Neural crest cell (in vitro differentiated cells): ENCODE measurements at regions not wholly inside any gene's neighbourhood (a gene's known extent, or its start where the extent isn't known, plus 50 kb on each side); places are given as distances from the start of the nearest gene placed in this dataset.

Experiments
- DNase-seq: peaks from one replicate; pipeline ENCODE4 v3.0.0; 2021; ENCODE audit warnings: low read depth, mixed read lengths, low spot score
- H3K27ac Mint-ChIP-seq: one replicate; pipeline ENCODE4 v1.8.0; 2021; ENCODE audit warnings: mild to moderate bottlenecking, mixed read lengths; ENCODE audit not compliant: unreplicated experiment
- H3K27me3 Mint-ChIP-seq: 2 replicates; pipeline ENCODE4 v1.8.0; 2021; ENCODE audit warnings: low read depth, mild to moderate bottlenecking, mixed read lengths
- H3K36me3 Mint-ChIP-seq: 2 replicates; pipeline ENCODE4 v1.8.0; 2021; ENCODE audit warnings: low read depth, mild to moderate bottlenecking, mixed read lengths
- H3K4me1 Mint-ChIP-seq: 2 replicates; pipeline ENCODE4 v1.8.0; 2021; ENCODE audit warnings: mixed read lengths
- H3K4me3 Mint-ChIP-seq: one replicate; pipeline ENCODE4 v1.8.0; 2021; ENCODE audit warnings: mild to moderate bottlenecking, mixed read lengths
- H3K9me3 Mint-ChIP-seq: 2 replicates; pipeline ENCODE4 v1.8.0; 2021; ENCODE audit warnings: mixed read lengths
- CTCF ChIP-seq: fragments of 200-600 bp; sonication (generic); conservative IDR thresholded peaks from 2 replicates; pipeline ENCODE4 v1.5.0; 2021; ENCODE audit warnings: antibody characterized with exemption, mild to moderate bottlenecking

- Mint-ChIP-seq H3K36me3 (peaks cover 2% of the 10 kb centered on the region), H3K27ac (peak overlapping the region; percentile 69), H3K9me3 (peaks cover 2% of the 10 kb centered on the region), H3K27me3 (no peaks in the 10 kb centered on the region), H3K4me3 (peak overlapping the region; percentile 80), H3K4me1 (peaks cover 39% of the 10 kb centered on the region)
- DNase-seq: no peak
- no peak for TF ChIP-seq CTCF
Measured at GRCh38 chr2:12965540-12966269, 249.0 kb downstream of the TRIB2 start.

- no peak overlapping the region for H3K27ac Mint-ChIP-seq
Measured at GRCh38 chr2:12967804-12968203, 251.1 kb downstream of the TRIB2 start.

GRCh38 chr2:12968399-12968798 lies 251.7 kb downstream of the TRIB2 start:
- DNase-seq: no peak
- H3K27me3 Mint-ChIP-seq: no peaks in the 10 kb centered on the region
- no peak overlapping the region for H3K27ac Mint-ChIP-seq
- TF ChIP-seq CTCF: no peak
- H3K4me3 Mint-ChIP-seq: no peak overlapping the region
- H3K9me3 Mint-ChIP-seq: peaks cover 2% of the 10 kb centered on the region
- peaks cover 2% of the 10 kb centered on the region for H3K36me3 Mint-ChIP-seq
- peaks cover 24% of the 10 kb centered on the region for H3K4me1 Mint-ChIP-seq

More at GRCh38 chr2:12967804-12968203, 251.1 kb downstream of the TRIB2 start:
- H3K4me1 Mint-ChIP-seq: peaks cover 28% of the 10 kb centered on the region
- no peak overlapping the region for H3K4me3 Mint-ChIP-seq
- H3K36me3 Mint-ChIP-seq: peaks cover 2% of the 10 kb centered on the region
- no peaks in the 10 kb centered on the region for H3K27me3 Mint-ChIP-seq
- DNase-seq: no peak
- H3K9me3 Mint-ChIP-seq: peaks cover 2% of the 10 kb centered on the region
- TF ChIP-seq CTCF: no peak

- Mint-ChIP-seq H3K4me3 (no peak overlapping the region), H3K27ac (peak overlapping the region; percentile 75), H3K9me3 (peaks cover 4% of the 10 kb centered on the region), H3K36me3 (peaks cover 6% of the 10 kb centered on the region), H3K27me3 (no peaks in the 10 kb centered on the region), H3K4me1 (peaks cover 8% of the 10 kb centered on the region)
- TF ChIP-seq CTCF: no peak
- no peak for DNase-seq
Measured at GRCh38 chr2:12970861-12971260, 254.1 kb downstream of the TRIB2 start.

GRCh38 chr2:12971581-12972365 lies 255.0 kb downstream of the TRIB2 start:
- Mint-ChIP-seq H3K27ac (no peak overlapping the region), H3K4me3 (no peak overlapping the region), H3K27me3 (no peaks in the 10 kb centered on the region), H3K36me3 (peaks cover 6% of the 10 kb centered on the region), H3K9me3 (peaks cover 4% of the 10 kb centered on the region), H3K4me1 (peaks cover 4% of the 10 kb centered on the region)
- TF ChIP-seq CTCF: no peak
- no peak for DNase-seq
